ENCODE measurements at regions not wholly inside any gene's neighbourhood (a gene's known extent, or its start where the extent isn't known, plus 50 kb on each side); places are given as distances from the start of the nearest gene placed in this dataset.

GRCh38 chr3:101095693-101096430, 102.6 kb upstream of the ABI3BP start:
- DNase-seq (ENCODE audit: low read depth in 1 of 2, low spot score in 2 of 2), result peak in 1 of 2 experiments; percentile 7
- Histone ChIP-seq H3K36me3 (no peaks in the 10 kb centered on the region), H3K27ac (no peak overlapping the region), H3K4me3 (no peak overlapping the region), H3K4me1 (replicated peaks) (no peaks in the 10 kb centered on the region), H3K9me3 (replicated peaks) (no peaks in the 10 kb centered on the region), H3K27me3 (replicated peaks) (no peaks in the 10 kb centered on the region)

- no peak for DNase-seq (ENCODE audit: low read depth in 1 of 2, low spot score in 2 of 2)
These were observed 98.3 kb upstream of the ABI3BP start for GRCh38 chr3:101091489-101091888.

GRCh38 chr3:101085752-101086151, 92.5 kb upstream of the ABI3BP start:
- no peak overlapping the region for H3K27ac ChIP-seq
- no peaks in the 10 kb centered on the region for H3K9me3 ChIP-seq (replicated peaks)
- no peaks in the 10 kb centered on the region for H3K27me3 ChIP-seq (replicated peaks)
- H3K4me3 ChIP-seq, result no peak overlapping the region
- H3K4me1 ChIP-seq (replicated peaks), result peaks cover 4% of the 10 kb centered on the region; the same call in 1 of the 2 replicates
- no peaks in the 10 kb centered on the region for H3K36me3 ChIP-seq
- DNase-seq (ENCODE audit: low read depth in 1 of 2, low spot score in 2 of 2), result no peak

More at GRCh38 chr3:101091489-101091888, 98.3 kb upstream of the ABI3BP start:
- no peaks in the 10 kb centered on the region for H3K4me1 ChIP-seq (replicated peaks)
- H3K27me3 ChIP-seq (replicated peaks), result no peaks in the 10 kb centered on the region
- H3K9me3 ChIP-seq (replicated peaks), result no peaks in the 10 kb centered on the region
- no peaks in the 10 kb centered on the region for H3K36me3 ChIP-seq
- H3K4me3 ChIP-seq, result no peak overlapping the region
- H3K27ac ChIP-seq, result no peak overlapping the region

GRCh38 chr3:101084404-101084803, 91.2 kb upstream of the ABI3BP start:
- DNase-seq (ENCODE audit: low read depth in 1 of 2, low spot score in 2 of 2), result no peak
- Histone ChIP-seq H3K4me3 (no peak overlapping the region), H3K9me3 (replicated peaks) (no peaks in the 10 kb centered on the region), H3K36me3 (no peaks in the 10 kb centered on the region), H3K27me3 (replicated peaks) (no peaks in the 10 kb centered on the region), H3K4me1 (replicated peaks) (peaks cover 4% of the 10 kb centered on the region; the same call in 1 of the 2 replicates), H3K27ac (no peak overlapping the region)

GRCh38 chr3:101081999-101082398, 88.8 kb upstream of the ABI3BP start:
- no peak overlapping the region for H3K27ac ChIP-seq
- no peak overlapping the region for H3K4me3 ChIP-seq
- no peak for DNase-seq (ENCODE audit: low read depth in 1 of 2, low spot score in 2 of 2)
- no peaks in the 10 kb centered on the region for H3K9me3 ChIP-seq (replicated peaks)
- H3K27me3 ChIP-seq (replicated peaks), result no peaks in the 10 kb centered on the region
- H3K4me1 ChIP-seq (replicated peaks), result peaks cover 9% of the 10 kb centered on the region
- H3K36me3 ChIP-seq, result no peaks in the 10 kb centered on the region

- DNase-seq (ENCODE audit: low read depth in 1 of 2, low spot score in 2 of 2), result no peak
- H3K4me3 ChIP-seq, result no peak overlapping the region
- no peaks in the 10 kb centered on the region for H3K36me3 ChIP-seq
- H3K9me3 ChIP-seq (replicated peaks), result no peaks in the 10 kb centered on the region
- peaks cover 9% of the 10 kb centered on the region for H3K4me1 ChIP-seq (replicated peaks)
- no peaks in the 10 kb centered on the region for H3K27me3 ChIP-seq (replicated peaks)
- H3K27ac ChIP-seq, result no peak overlapping the region
These were observed 88.2 kb upstream of the ABI3BP start for GRCh38 chr3:101081446-101081845.

GRCh38 chr3:101077361-101078011, 84.3 kb upstream of the ABI3BP start:
- Histone ChIP-seq H3K4me1 (replicated peaks) (peaks cover 11% of the 10 kb centered on the region), H3K27ac (no peak overlapping the region), H3K27me3 (replicated peaks) (no peaks in the 10 kb centered on the region), H3K9me3 (replicated peaks) (no peaks in the 10 kb centered on the region), H3K4me3 (no peak overlapping the region), H3K36me3 (no peaks in the 10 kb centered on the region)
- no peak for DNase-seq (ENCODE audit: low read depth in 1 of 2, low spot score in 2 of 2)

GRCh38 chr3:101074518-101074917, 81.3 kb upstream of the ABI3BP start:
- H3K9me3 ChIP-seq (replicated peaks), result no peaks in the 10 kb centered on the region
- no peaks in the 10 kb centered on the region for H3K27me3 ChIP-seq (replicated peaks)

GRCh38 chr3:101072300-101072699, 79.1 kb upstream of the ABI3BP start:
- H3K27me3 ChIP-seq (replicated peaks), result no peaks in the 10 kb centered on the region
- H3K9me3 ChIP-seq (replicated peaks), result no peaks in the 10 kb centered on the region
- H3K4me3 ChIP-seq, result no peak overlapping the region
- no peaks in the 10 kb centered on the region for H3K36me3 ChIP-seq
- H3K27ac ChIP-seq, result peak overlapping the region; percentile 27; the same call in 1 of the 2 replicates
- peak in 1 of 2 experiments; percentile 38 for DNase-seq (ENCODE audit: low read depth in 1 of 2, low spot score in 2 of 2)
- peaks cover 33% of the 10 kb centered on the region for H3K4me1 ChIP-seq (replicated peaks)

More at GRCh38 chr3:101074518-101074917, 81.3 kb upstream of the ABI3BP start:
- no peak for DNase-seq (ENCODE audit: low read depth in 1 of 2, low spot score in 2 of 2)
- peaks cover 32% of the 10 kb centered on the region for H3K4me1 ChIP-seq (replicated peaks)
- no peak overlapping the region for H3K27ac ChIP-seq
- H3K36me3 ChIP-seq, result no peaks in the 10 kb centered on the region
- H3K4me3 ChIP-seq, result no peak overlapping the region

GRCh38 chr3:101070799-101071121, 77.5 kb upstream of the ABI3BP start:
- H3K4me1 ChIP-seq (replicated peaks), result peaks cover 45% of the 10 kb centered on the region
- H3K9me3 ChIP-seq (replicated peaks), result no peaks in the 10 kb centered on the region
- no peak overlapping the region for H3K4me3 ChIP-seq
- no peak for DNase-seq (ENCODE audit: low read depth in 1 of 2, low spot score in 2 of 2)
- H3K27ac ChIP-seq, result 0 out of 2 replicates have a peak overlapping the region, but pooled peaks have one; percentile 4
- H3K27me3 ChIP-seq (replicated peaks), result no peaks in the 10 kb centered on the region
- H3K36me3 ChIP-seq, result no peaks in the 10 kb centered on the region

GRCh38 chr3:101069901-101070798, 76.9 kb upstream of the ABI3BP start:
- Histone ChIP-seq H3K27ac (0 out of 2 replicates have a peak overlapping the region, but pooled peaks have one; percentile 4), H3K4me3 (no peak overlapping the region), H3K4me1 (replicated peaks) (peaks cover 51% of the 10 kb centered on the region), H3K36me3 (no peaks in the 10 kb centered on the region), H3K9me3 (replicated peaks) (no peaks in the 10 kb centered on the region), H3K27me3 (replicated peaks) (no peaks in the 10 kb centered on the region)
- no peak for DNase-seq (ENCODE audit: low read depth in 1 of 2, low spot score in 2 of 2)

- Histone ChIP-seq H3K4me3 (no peak overlapping the region), H3K9me3 (replicated peaks) (no peaks in the 10 kb centered on the region), H3K27me3 (replicated peaks) (no peaks in the 10 kb centered on the region), H3K4me1 (replicated peaks) (peaks cover 57% of the 10 kb centered on the region), H3K36me3 (no peaks in the 10 kb centered on the region), H3K27ac (no peak overlapping the region)
- DNase-seq (ENCODE audit: low read depth in 1 of 2, low spot score in 2 of 2), result no peak
These were observed 75.8 kb upstream of the ABI3BP start for GRCh38 chr3:101068876-101069606.

GRCh38 chr3:101066711-101067129, 73.5 kb upstream of the ABI3BP start:
- peak in 1 of 2 experiments; percentile 49 for DNase-seq (ENCODE audit: low read depth in 1 of 2, low spot score in 2 of 2)
- no peak overlapping the region for H3K4me3 ChIP-seq

More at GRCh38 chr3:101066711-101067129, 73.5 kb upstream of the ABI3BP start:
- peak overlapping the region; percentile 90 for H3K27ac ChIP-seq
- H3K27me3 ChIP-seq (replicated peaks), result no peaks in the 10 kb centered on the region
- H3K36me3 ChIP-seq, result no peaks in the 10 kb centered on the region
- peaks cover 47% of the 10 kb centered on the region for H3K4me1 ChIP-seq (replicated peaks)
- no peaks in the 10 kb centered on the region for H3K9me3 ChIP-seq (replicated peaks)
